NT2/D1 (cell line): ENCODE measurements at regions not wholly inside any gene's neighbourhood (a gene's known extent, or its start where the extent isn't known, plus 50 kb on each side); places are given as distances from the start of the nearest gene placed in this dataset.

Experiments used
- SUZ12 ChIP-seq: IDR thresholded peaks from 2 replicates; pipeline ENCODE4 v1.6.1; 2011; ENCODE audit not compliant: insufficient read length, insufficient read depth; ENCODE audit errors: extremely low read depth
- ZNF274 ChIP-seq: IDR thresholded peaks from 2 replicates; pipeline ENCODE4 v1.6.1; 2011; ENCODE audit warnings: mild to moderate bottlenecking, low read depth, low read length

- TF ChIP-seq SUZ12 (no peak), ZNF274 (no peak)
Observed at GRCh38 chr6:9412951-9413559, 977.7 kb upstream of the SLC35B3 start.
